A673 (cell line): ENCODE measurements at regions not wholly inside any gene's neighbourhood (a gene's known extent, or its start where the extent isn't known, plus 50 kb on each side); places are given as distances from the start of the nearest gene placed in this dataset.

Experiments used
- BruUV-seq: library from RNA; stranded (reverse); fragments of 400-500 nt; replicated peaks from 2 replicates; lab custom pipeline; 2021; lab: Mats Ljungman, UMichigan
- CTCF ChIA-PET: fragments of 300-600 bp; sonication (Branson Sonifier 250); formaldehyde crosslinking; loops from one replicate; lab custom pipeline; 2022; ENCODE audit warnings: antibody characterized with exemption; lab: Charles Lee
- POLR2A ChIA-PET: fragments of 300-600 bp; sonication (Branson Sonifier 250); formaldehyde crosslinking; loops from one replicate; lab custom pipeline; 2022; ENCODE audit warnings: antibody characterized with exemption; ENCODE audit not compliant: low non-redundant PET; lab: Charles Lee
- DNase-seq: peaks from one replicate; pipeline ENCODE4 v3.0.0-alpha.2; 2015; ENCODE audit warnings: low spot score
- H3K27ac ChIP-seq: fragments of 200-600 bp; sonication (generic); 2 replicates; pipeline ENCODE4 v1.5.1; 2016; ENCODE audit warnings: mixed run types, low read depth, mild to moderate bottlenecking, mixed read lengths, antibody characterized with exemption, low read length; ENCODE audit not compliant: poor library complexity, severe bottlenecking
- H3K27me3 ChIP-seq: fragments of 200-600 bp; sonication (generic); replicated peaks from 2 replicates; pipeline ENCODE4 v1.6.1; 2017; ENCODE audit warnings: mixed run types, low read depth, mild to moderate bottlenecking, mixed read lengths, antibody characterized with exemption, low read length; ENCODE audit not compliant: insufficient read depth, poor library complexity
- H3K36me3 ChIP-seq: fragments of 200-600 bp; sonication (generic); 2 replicates; pipeline ENCODE4 v1.6.1; 2016; ENCODE audit warnings: mixed run types, mild to moderate bottlenecking, mixed read lengths, antibody characterized with exemption, low read length; ENCODE audit not compliant: insufficient read depth, poor library complexity, severe bottlenecking
- H3K4me1 ChIP-seq: fragments of 200-600 bp; sonication (generic); 2 replicates; pipeline ENCODE4 v1.6.1; 2017; ENCODE audit warnings: mixed run types, mild to moderate bottlenecking, mixed read lengths, antibody characterized with exemption, low read length; ENCODE audit not compliant: insufficient read depth, poor library complexity, severe bottlenecking
- H3K4me3 ChIP-seq: fragments of 200-600 bp; sonication (generic); 2 replicates; pipeline ENCODE4 v1.5.1; 2016; ENCODE audit warnings: low read depth, mixed run types, mild to moderate bottlenecking, mixed read lengths, low read length; ENCODE audit not compliant: poor library complexity, severe bottlenecking
- H3K9me3 ChIP-seq: fragments of 200-600 bp; sonication (generic); 2 replicates; pipeline ENCODE4 v1.6.1; 2016; ENCODE audit warnings: mixed run types, low read depth, mild to moderate bottlenecking, mixed read lengths, antibody characterized with exemption, low read length; ENCODE audit not compliant: poor library complexity, severe bottlenecking
- EZH2 ChIP-seq: fragments of 200-600 bp; sonication (generic); IDR thresholded peaks from 2 replicates; pipeline ENCODE4 v1.6.1; 2017; ENCODE audit warnings: borderline replicate concordance, low read depth, mild to moderate bottlenecking, mixed read lengths, antibody characterized with exemption, low read length; ENCODE audit not compliant: poor library complexity, severe bottlenecking
- intact Hi-C: fragments of 100-400 bp; cut with micrococcal nuclease; formaldehyde crosslinking; loops from one replicate; pipeline ENCODE4 v1.10.0; 2022; ENCODE audit not compliant: unreplicated experiment
- TF ChIP-seq, protein P1 (sequence below): fragments of 300-800, 200-600 bp; sonication (generic); conservative IDR thresholded peaks from 2 replicates; pipeline ENCODE4 v1.5.1; 2017; ENCODE audit warnings: low read depth, mild to moderate bottlenecking, antibody characterized with exemption, low read length, moderate library complexity, mixed read lengths

DNA sequence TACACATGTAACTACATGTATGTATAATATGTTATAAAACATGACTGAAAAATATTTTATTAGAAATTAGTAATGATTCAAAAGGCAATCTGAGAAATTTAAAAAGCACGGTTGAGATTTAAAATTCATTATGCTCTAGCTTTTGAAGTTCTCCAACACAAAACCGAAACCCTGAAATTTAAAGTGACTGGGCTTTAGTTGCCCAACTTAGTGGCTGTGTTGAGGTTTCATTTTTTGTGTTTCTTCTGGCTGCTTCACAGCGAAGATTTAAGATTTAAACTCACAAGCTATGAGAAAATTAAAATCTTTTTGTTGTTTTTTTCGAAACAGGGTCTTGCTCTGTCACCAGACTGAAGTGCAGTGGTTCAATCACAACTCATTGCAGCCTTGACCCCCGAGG lies 1058.7 kb downstream of the NCAM2 start:
- no peaks in the 10 kb centered on the region for H3K36me3 ChIP-seq
- TF ChIP-seq, protein P1, sequence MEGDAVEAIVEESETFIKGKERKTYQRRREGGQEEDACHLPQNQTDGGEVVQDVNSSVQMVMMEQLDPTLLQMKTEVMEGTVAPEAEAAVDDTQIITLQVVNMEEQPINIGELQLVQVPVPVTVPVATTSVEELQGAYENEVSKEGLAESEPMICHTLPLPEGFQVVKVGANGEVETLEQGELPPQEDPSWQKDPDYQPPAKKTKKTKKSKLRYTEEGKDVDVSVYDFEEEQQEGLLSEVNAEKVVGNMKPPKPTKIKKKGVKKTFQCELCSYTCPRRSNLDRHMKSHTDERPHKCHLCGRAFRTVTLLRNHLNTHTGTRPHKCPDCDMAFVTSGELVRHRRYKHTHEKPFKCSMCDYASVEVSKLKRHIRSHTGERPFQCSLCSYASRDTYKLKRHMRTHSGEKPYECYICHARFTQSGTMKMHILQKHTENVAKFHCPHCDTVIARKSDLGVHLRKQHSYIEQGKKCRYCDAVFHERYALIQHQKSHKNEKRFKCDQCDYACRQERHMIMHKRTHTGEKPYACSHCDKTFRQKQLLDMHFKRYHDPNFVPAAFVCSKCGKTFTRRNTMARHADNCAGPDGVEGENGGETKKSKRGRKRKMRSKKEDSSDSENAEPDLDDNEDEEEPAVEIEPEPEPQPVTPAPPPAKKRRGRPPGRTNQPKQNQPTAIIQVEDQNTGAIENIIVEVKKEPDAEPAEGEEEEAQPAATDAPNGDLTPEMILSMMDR: no peak
- no peak for TF ChIP-seq EZH2
- DNase-seq: no peak
- H3K4me3 ChIP-seq: no peak overlapping the region
- POLR2A ChIA-PET: no interaction called here
- intact Hi-C loops: no loop called here
- H3K27ac ChIP-seq: no peak overlapping the region
- BruUV-seq: no TSS peak
- CTCF ChIA-PET: no interaction called here
- no peaks in the 10 kb centered on the region for H3K27me3 ChIP-seq
- no peaks in the 10 kb centered on the region for H3K4me1 ChIP-seq
- no peaks in the 10 kb centered on the region for H3K9me3 ChIP-seq

- Histone ChIP-seq H3K27me3 (no peaks in the 10 kb centered on the region), H3K27ac (no peak overlapping the region), H3K36me3 (no peaks in the 10 kb centered on the region), H3K4me3 (no peak overlapping the region), H3K9me3 (no peaks in the 10 kb centered on the region), H3K4me1 (no peaks in the 10 kb centered on the region)
- TF ChIP-seq, protein P1: no peak
- no peak for TF ChIP-seq EZH2
- no TSS peak for BruUV-seq
- ChIA-PET CTCF (no interaction called here), POLR2A (no interaction called here)
- intact Hi-C loops: no loop called here
- DNase-seq: no peak
Observed at GRCh38 chr21:22062472-22063139, 1064.4 kb downstream of the NCAM2 start.

DNA sequence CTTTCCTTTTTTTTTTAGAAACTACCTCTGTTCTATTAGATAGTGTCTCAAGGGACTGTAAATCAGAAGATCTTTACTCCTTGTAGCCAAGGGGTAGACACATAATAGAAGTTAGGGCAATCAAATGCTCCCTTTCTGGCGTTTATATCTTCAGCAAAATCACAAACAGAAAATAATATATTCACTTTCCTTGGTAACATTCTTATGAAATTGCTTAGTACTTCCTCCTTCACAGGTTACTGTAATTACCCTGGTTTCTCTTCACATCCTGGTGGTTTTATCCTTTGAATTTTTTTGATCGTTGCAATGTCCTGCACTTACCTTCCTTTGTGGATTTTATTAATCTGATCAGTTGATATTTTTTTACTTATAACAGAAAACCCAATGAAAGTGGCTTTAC lies 1064.9 kb downstream of the NCAM2 start:
- POLR2A ChIA-PET: no interaction called here
- no peak for DNase-seq
- Histone ChIP-seq H3K4me3 (no peak overlapping the region), H3K9me3 (no peaks in the 10 kb centered on the region), H3K27me3 (no peaks in the 10 kb centered on the region), H3K4me1 (no peaks in the 10 kb centered on the region), H3K36me3 (no peaks in the 10 kb centered on the region), H3K27ac (no peak overlapping the region)
- no TSS peak for BruUV-seq
- intact Hi-C loops: no loop called here
- TF ChIP-seq, protein P1: no peak
- no peak for TF ChIP-seq EZH2
- CTCF ChIA-PET: no interaction called here
